Activated T-cell treated with anti-CD3 and anti-CD28 coated beads for 1 hour (primary cell): ENCODE measurements at regions not wholly inside any gene's neighbourhood (a gene's known extent, or its start where the extent isn't known, plus 50 kb on each side); places are given as distances from the start of the nearest gene placed in this dataset.
"Not testable (repeated sequence)": the region's sequence is repeated elsewhere in the genome, so short reads cannot be mapped to it uniquely, and the experiment has no call there.

ENCODE experiments used
- DNase-seq: peaks from one replicate; pipeline ENCODE4 v3.0.0-alpha.2; 2020; ENCODE audit warnings: low read depth

GRCh38 chr3:94609908-94610307, 547.0 kb downstream of the NSUN3 start:
- no peak for DNase-seq

DNA sequence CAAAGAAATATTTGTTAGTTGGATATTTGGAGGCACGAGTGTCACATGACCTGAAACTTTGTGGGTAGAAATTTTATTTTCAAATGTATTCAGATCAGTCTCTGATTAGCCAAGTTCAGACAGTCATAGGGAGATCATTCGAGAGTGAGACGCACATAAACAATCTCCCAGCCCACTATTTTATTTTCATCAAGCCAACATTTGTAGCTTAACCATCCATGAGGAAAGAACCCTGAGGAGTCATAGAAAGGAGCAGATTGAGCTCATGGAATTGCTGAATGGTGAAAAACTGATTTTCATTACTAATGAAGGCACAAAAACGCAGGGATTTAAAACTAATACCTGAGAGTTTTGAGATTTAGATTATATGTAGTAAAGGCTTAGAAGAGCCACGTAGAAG, 548.7 kb downstream of the NSUN3 start:
- DNase-seq: no peak

DNA sequence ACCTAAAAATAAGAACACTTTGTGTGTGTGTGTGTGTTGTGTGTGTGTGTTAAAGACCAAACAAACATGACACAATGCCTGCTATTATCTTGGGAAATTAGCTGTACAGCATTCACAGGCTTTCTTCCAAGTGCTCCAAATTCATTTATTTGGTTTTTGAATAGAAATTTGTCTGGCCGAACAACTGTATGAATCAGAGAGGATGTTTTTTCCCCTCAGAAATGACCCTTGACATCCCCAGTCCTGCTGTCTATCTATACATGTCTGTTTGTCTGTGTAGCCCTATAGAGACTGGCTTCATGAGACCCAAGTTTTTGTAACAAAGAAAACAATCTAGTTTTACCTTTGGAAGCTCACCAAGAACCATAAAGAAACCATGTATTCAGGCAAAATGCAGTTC, 549.8 kb downstream of the NSUN3 start:
- no peak for DNase-seq

DNA sequence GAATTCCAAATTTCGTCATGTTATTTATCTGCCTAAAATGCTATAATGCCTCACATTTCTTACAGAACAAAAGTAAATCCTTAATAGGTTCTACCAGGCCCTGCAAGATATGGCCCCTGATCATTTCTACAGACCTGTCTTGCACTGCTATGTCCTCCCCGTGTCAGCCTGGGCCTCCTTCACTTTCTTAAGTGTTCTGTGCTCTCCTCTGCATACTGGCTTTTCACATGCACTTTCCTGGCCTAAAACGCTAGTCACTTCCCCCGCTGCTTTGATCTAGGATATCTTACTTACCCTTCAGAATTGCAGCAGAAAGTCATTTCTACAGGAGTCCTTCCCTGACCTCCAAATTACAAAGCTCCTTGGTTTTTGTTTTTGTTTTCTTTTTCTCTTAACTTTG, 551.3 kb downstream of the NSUN3 start:
- no peak for DNase-seq

DNA sequence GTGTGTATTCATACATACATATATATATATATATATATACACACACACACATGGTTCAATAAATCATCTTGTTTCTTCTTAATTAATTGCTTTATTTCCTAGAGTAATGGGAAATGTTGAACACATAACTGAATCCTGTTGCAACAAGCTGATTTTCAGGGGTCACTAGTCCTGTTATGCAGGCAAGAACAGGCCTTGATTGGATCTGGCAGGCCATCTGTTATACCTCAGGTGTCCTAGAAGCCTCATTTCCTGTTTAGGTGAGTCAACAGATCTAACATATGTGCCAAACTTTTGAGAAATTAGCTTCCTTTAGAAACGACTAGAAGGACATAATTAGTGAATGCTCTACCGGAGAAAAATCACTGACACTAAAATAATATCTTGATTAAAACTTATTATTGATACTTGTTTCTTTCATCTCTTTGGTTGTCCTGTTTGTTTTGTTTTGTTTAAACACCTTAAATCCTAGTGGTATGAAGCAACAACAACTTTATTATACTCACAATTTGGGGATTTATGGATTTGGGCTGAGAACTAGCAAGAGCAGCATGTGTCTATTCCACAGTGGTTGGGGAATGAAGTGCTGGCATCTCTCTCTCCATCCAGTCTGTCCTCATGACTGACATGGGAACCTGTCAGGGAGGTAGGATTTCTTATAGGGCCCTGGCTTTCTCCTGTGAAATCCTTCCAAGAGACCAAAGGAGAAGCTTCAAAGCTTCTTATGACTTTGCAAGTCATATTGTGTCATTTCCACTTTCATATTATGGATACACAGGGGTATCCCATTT, 552.6 kb downstream of the NSUN3 start:
- DNase-seq: no peak

DNA sequence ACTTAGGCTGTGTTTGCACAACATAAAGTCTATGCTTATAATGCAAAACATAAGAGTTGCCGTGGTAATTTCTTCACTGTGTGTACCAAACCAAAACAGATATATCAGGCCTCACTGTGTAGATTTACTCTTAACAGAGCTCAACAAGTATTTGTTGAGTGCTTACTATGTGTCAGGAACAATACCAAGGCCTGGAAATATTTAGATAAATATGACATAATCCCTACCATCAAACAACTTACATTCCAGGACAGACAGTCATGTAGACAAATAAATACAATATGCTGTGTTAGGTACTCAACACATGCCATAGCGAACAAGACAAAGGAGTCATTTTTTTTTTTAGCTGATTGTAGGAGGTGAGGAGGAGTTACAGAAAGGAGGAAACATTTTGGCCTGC, 554.0 kb downstream of the NSUN3 start:
- no peak for DNase-seq

DNA sequence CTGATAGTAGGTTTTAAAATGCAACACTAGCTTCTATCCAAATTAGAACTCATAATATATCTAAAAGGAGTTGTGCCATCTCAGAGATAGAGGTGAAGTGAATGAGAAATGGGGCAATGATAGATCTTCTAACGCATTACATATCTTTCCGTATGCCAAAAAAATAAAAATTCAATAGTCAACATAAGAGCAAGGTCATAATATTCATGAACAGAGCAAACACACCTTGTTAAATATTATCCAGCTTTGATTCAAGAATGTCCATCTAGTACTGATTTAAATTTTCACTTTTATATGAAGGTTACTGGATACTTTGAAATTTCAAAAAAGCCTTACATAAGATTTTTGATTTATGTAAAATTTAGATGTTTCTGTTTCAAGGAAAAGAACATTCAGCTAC, 554.5 kb downstream of the NSUN3 start:
- DNase-seq: no peak

DNA sequence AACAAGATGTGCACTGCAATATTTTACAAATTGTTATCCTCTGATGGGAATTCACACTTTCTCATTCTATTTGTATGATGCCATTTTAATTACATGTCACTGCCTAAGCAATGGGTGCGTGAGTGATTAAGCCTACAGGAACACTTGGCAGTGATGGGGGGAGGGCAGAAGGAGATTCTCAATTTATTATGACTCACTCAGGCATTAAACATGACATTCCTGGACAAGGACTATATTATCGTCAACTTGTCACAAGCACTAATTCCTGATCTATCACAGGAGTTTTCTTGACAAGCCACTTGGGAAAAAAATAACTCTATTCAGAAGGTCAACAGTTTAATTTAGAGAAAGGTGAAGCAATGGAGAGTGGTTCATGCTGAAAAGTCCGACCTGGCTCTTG, 556.8 kb downstream of the NSUN3 start:
- no peak for DNase-seq

DNA sequence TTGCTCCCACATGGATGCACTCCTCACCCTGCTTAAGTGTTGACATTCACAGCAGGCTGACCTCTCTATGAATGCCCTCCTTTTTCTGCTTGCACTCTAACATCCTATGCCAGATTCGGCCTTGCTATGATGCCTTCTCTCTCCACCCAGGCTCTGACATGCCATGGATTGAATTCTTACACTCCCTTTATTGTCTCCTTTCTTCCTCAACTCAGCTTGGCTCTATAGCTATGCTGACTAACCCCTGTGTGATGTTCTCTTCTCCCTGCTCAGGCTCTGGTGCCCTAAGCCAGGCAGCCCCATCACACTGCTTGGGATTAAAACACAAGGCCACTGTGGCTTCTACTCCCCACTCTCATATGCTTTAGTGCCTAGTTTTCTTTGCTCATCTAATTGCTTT, 563.7 kb downstream of the NSUN3 start:
- DNase-seq: no peak

DNA sequence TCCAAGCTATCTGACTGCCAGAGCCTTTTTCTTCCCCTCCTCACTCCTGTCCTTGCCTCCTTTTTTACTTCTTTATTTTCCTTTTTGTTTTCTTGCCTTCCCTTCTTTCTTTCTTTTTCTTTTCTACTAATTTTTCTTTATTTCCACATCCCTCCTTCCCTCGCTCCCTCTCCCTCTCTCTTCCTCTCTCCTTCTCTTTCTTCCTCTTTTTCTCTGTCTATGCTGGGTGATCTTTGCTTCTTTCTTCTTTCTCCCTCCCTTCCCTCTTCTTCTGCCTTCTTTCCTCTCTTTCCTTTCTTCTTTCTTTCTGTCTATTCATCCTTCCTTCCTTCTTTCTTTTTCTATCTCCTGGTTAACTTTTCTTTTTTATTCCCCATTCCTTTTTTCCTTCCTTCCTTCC, 564.8 kb downstream of the NSUN3 start:
- no peak for DNase-seq

DNA sequence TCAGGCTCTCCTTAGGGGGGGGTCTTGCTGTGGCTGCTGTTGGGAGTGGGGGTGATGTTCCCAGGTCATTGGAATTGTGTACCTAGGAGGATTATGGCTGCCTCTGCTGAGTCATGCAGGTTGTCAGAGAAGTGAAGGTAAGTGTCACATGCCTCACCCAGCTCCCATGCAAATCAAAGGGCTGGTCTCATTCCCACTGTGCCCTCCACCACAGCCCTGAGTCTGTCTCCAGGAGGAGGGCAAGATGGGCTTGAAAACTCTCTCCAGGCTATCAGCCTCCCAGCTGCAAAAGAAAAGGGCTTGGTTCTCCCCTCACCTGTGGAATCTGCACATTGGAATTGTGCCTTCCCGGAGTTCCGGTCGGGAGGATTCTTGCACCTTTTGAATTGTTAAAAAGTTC, 580.5 kb downstream of the NSUN3 start:
- no peak for DNase-seq

DNA sequence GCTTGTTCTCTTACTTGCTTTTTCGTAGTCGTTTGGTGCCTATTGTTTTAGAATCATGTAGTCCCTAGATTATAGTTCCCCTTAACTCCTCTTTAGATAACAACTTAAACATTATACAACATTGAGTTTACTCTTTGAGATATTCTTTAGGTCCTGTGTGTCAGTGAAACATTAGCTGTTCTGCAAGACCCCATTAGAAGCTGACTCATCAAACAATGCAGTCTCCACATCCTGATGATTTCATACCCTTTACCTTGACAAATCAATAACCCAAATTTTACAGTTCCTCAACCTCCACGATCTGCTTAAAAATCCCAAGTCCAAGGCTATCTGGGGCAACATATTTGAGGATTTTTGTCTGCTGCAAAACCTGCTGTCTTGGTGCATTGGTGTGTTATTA, 582.9 kb downstream of the NSUN3 start:
- no peak for DNase-seq

DNA sequence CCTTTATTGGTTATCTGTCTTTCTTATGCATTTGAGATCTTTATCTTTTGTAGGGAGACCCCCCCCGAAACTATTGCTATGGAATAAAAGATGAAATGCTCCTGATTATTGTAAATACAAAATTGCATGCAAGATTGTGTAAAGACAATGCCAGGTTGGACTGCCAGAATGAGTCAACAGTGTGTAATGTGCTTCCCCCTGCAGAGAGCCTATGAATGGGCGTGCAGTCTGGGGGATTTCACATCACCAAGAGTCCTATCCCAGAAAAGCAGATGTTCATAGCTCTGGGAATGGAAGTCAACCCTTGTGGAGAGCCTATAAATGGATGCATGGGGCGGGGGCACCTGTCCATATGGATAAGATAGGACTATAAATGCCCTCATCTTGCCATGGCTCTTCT, 584.3 kb downstream of the NSUN3 start:
- no peak for DNase-seq

DNA sequence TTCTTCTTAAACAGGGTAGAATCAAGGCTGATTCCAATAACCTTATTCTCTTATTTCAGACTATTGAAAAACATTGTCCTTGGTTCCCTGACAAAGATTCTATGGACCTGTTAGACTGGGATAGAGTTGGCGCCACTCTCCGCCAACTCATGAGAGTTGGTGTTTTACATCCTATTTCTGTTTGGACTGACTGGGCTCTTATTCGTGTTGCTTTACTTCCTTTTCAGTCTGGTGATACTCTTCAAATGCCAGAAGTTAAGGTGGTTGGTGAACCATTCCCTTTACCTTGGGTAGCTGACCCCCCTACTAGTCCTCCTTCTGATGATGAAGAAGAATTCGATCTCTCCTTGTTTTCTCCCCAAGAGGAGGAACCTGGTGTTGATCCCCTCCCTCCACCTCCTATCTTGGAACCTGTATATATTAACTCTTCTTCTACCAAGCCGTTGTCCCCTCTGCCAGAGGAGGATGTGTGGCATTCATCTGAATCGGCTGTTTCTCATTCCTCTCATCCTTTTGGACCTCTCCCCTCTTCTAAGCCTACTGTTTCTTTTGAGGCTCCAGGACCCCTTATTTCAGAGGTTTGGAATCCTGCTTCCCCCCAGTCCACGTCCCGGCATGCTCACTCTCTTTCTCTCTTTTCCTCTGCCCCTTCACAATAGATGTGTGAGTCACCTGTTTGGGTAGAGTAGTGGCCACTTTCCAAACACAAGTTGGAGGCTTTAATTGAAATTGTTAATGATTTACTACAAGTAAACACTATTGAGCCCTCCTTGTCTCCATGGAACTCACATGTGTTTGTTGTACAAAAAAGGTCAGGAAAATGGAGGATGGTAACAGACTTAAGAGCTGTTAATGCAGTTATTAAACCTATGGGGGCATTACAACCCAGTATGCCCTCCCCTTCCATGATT, 585.7 kb downstream of the NSUN3 start:
- not testable (repeated sequence) for DNase-seq

GRCh38 chr3:94654096-94654495, 591.2 kb downstream of the NSUN3 start:
- no peak for DNase-seq

- no peak for DNase-seq
Observed at GRCh38 chr3:94665922-94666321, 603.1 kb downstream of the NSUN3 start.

GRCh38 chr3:94671078-94671477, 608.2 kb downstream of the NSUN3 start:
- DNase-seq: no peak

GRCh38 chr3:94673876-94674275, 611.0 kb downstream of the NSUN3 start:
- no peak for DNase-seq

GRCh38 chr3:94686208-94686607, 623.3 kb downstream of the NSUN3 start:
- no peak for DNase-seq

DNA sequence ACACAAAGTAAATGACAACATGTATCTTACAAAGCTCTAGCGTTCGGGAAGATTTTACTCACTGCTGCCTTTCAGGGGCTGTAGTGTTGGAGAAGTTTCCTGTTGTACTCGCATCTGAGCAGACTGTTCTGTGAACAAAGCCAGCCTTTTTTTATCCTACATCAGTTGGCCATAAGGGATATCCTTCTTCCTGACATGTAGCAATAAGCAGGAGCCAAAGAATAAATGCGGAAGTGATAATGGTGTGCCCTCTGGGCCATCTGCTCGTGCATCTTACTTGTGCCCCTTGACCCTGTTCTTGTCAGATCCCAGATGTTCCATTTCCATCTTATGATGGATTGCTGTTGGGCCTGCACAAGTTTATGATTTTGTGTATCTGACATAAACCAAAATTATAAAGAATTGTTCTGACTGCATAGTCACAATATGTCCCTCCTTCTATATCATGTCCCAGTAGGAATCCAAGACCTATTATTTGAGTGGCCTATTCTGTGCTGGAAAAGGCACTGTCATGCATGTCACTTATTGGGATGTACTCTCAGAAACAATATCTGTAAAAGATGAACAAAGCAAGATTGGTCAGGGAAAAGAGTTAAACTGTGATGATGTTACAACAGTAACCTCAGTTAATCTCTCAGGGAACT, 631.3 kb downstream of the NSUN3 start:
- DNase-seq: no peak

DNA sequence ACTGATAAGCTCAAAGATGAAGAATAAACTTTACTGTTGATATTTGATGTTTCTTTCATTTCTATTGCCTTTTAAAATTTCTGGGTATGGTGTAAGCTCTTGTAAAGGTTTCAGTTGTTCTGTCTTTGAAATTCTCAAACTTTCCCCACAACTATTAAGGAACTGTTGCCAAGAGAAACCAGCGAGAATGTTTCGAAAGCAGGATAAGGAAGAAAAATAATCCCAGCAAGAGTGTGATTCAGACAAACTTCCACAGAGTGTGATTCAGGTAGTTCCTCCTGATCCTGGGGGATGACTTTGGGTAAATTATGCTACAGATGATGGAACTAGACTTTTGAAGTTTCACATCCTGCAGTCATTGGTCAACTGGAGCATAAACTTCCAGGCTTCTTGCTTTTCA, 632.0 kb downstream of the NSUN3 start:
- no peak for DNase-seq

GRCh38 chr3:94704467-94704866, 641.6 kb downstream of the NSUN3 start:
- DNase-seq: no peak
